Spleen (tissue), 11 donors: ENCODE measurements at regions not wholly inside any gene's neighbourhood (a gene's known extent, or its start where the extent isn't known, plus 50 kb on each side); places are given as distances from the start of the nearest gene placed in this dataset.

ENCODE experiments used
- DNase-seq: peaks from one replicate; pipeline ENCODE4 v3.0.0-alpha.2; 2020
- H3K27ac ChIP-seq, 8 donors: fragments of 200-600 bp; sonication (generic) in 7 of 8; 1 replicate in 4 of 8; 2 replicates in 4 of 8; pipeline versions ENCODE4 v1.5.0 to v1.8.0; 2016 to 2021; ENCODE audit warnings: inconsistent platforms in 4 of 8, mild to moderate bottlenecking in 4 of 8, moderate library complexity in 1 of 8
- H3K27me3 ChIP-seq, 7 donors: fragments of 200-600 bp; sonication (generic) in 6 of 7; replicated peaks in 1 of 7; 1 replicate in 4 of 7; 2 replicates in 3 of 7; pipeline versions ENCODE4 v1.5.0 to v1.8.0; 2016 to 2021; ENCODE audit warnings: inconsistent platforms in 3 of 7, mild to moderate bottlenecking in 1 of 7
- H3K36me3 ChIP-seq, 6 donors: fragments of 200-600 bp; sonication (generic) in 5 of 6; 1 replicate in 4 of 6; 2 replicates in 2 of 6; pipeline versions ENCODE4 v1.5.0 to v1.8.0; 2016 to 2021; ENCODE audit warnings: inconsistent platforms in 2 of 6
- H3K4me1 ChIP-seq, 6 donors: fragments of 200-600 bp; sonication (generic) in 5 of 6; 1 replicate in 3 of 6; 2 replicates in 3 of 6; pipeline versions ENCODE4 v1.5.0 to v1.8.0; 2016 to 2021; ENCODE audit warnings: inconsistent platforms in 3 of 6
- H3K4me3 ChIP-seq, 8 donors: fragments of 200-600 bp; sonication (generic) in 7 of 8; 1 replicate in 4 of 8; 2 replicates in 4 of 8; pipeline versions ENCODE4 v1.5.0 to v1.8.0; 2016 to 2021; ENCODE audit warnings: inconsistent platforms in 4 of 8, mild to moderate bottlenecking in 4 of 8, moderate library complexity in 2 of 8
- H3K9me3 ChIP-seq, 8 donors: fragments of 200-600 bp; sonication (generic) in 7 of 8; 1 replicate in 4 of 8; 2 replicates in 4 of 8; pipeline versions ENCODE4 v1.5.0 to v1.8.0; 2016 to 2021; ENCODE audit warnings: inconsistent platforms in 4 of 8
- CTCF ChIP-seq, 11 experiments: fragments of 200-600 bp in 7 of 11; fragments of 450-650 bp in 4 of 11; sonication (generic) in 4 of 11; IDR thresholded peaks in 8 of 11; conservative IDR thresholded peaks in 3 of 11; 1 replicate in 7 of 11; 2 replicates in 4 of 11; pipeline versions ENCODE4 v1.4.0 to v1.8.0; 2016 to 2021; ENCODE audit warnings: antibody characterized with exemption in 11 of 11, inconsistent platforms in 4 of 11, mild to moderate bottlenecking in 1 of 11
- POLR2A ChIP-seq, 3 donors: fragments of 450-650 bp; IDR thresholded peaks; one replicate each; pipeline ENCODE4 v1.5.1; 2017; ENCODE audit warnings: antibody characterized with exemption in 3 of 3, mild to moderate bottlenecking in 1 of 3
- POLR2AphosphoS5 ChIP-seq, 3 donors: sonication (generic); formaldehyde crosslinking; IDR thresholded peaks; one replicate each; pipeline ENCODE4 v1.5.1; 2017; ENCODE audit warnings: antibody characterized with exemption in 3 of 3
- WGBS, 5 donors: extraction: QIAGEN DNeasy Blood & Tissue Kit in 3 of 5; methylation state at CpG; one replicate each; pipeline versions ENCODE4 v1.1.5 to v1.1.7; 2013 to 2018; 5-methylcytosine and 5-hydroxymethylcytosine counted together
- intact Hi-C: fragments of 100-400 bp; cut with DNase I; formaldehyde crosslinking; loops from one replicate; pipeline ENCODE4 v1.15.0; 2023; ENCODE audit warnings: low total_unique reads
- donor health status: healthy with polysubstance abuse.
- donor health status: DM: no; HTN: no; CAD: no; lungs with moderate emphysema.
- donor health status: DM: no; HTN: no; CAD: no.
- donor health status: Bipolar disorder and iron deficiency.
- donor health status: healthy.
- donor health status: DM: no; HTN: no; CAD: no.
- donor health status: DM: yes; HTN: yes; CAD: no.

GRCh38 chr7:131802195-131802864, 245.9 kb upstream of the PODXL start:
- H3K27me3 ChIP-seq, result no peaks in the 10 kb centered on the region
- TF ChIP-seq CTCF (IDR thresholded peaks at IDR 0.05 in 8 of 11, conservative IDR thresholded peaks at IDR 0.05 in 3 of 11), result no peak
- no peak for TF ChIP-seq POLR2AphosphoS5 (IDR thresholded peaks at IDR 0.05)
- no peak for TF ChIP-seq POLR2A (IDR thresholded peaks at IDR 0.05)
- H3K4me3 ChIP-seq, result no peak overlapping the region
- H3K9me3 ChIP-seq, result no peaks in the 10 kb centered on the region
- H3K27ac ChIP-seq, result no peak overlapping the region
- intact Hi-C loops, result no loop called here
- WGBS, 5 donors, result 65 to 78% (median 72%) methylated on average over 8 to 9 of the region's 9 CpGs
- no peak for DNase-seq
- H3K36me3 ChIP-seq, result no peaks in the 10 kb centered on the region
- H3K4me1 ChIP-seq, result no peaks in the 10 kb centered on the region

- Histone ChIP-seq H3K36me3 (no peaks in the 10 kb centered on the region), H3K4me1 (no peaks in the 10 kb centered on the region), H3K27me3 (no peaks in the 10 kb centered on the region), H3K9me3 (no peaks in the 10 kb centered on the region), H3K27ac (no peak overlapping the region), H3K4me3 (no peak overlapping the region)
- 50 to 70% (median 68%) methylated on average over 1 of the region's 1 CpG for WGBS, 5 donors
- DNase-seq, result no peak
- TF ChIP-seq POLR2A (IDR thresholded peaks at IDR 0.05), result no peak
- no peak for TF ChIP-seq CTCF (IDR thresholded peaks at IDR 0.05 in 8 of 11, conservative IDR thresholded peaks at IDR 0.05 in 3 of 11)
- no peak for TF ChIP-seq POLR2AphosphoS5 (IDR thresholded peaks at IDR 0.05)
- intact Hi-C loops, result no loop called here
These were observed 244.1 kb upstream of the PODXL start for GRCh38 chr7:131800531-131800930.

- H3K36me3 ChIP-seq, result no peaks in the 10 kb centered on the region
- DNase-seq, result no peak
- H3K27me3 ChIP-seq, result no peaks in the 10 kb centered on the region
- H3K9me3 ChIP-seq, result no peaks in the 10 kb centered on the region
- TF ChIP-seq POLR2A (IDR thresholded peaks at IDR 0.05) (no peak), POLR2AphosphoS5 (IDR thresholded peaks at IDR 0.05) (no peak), CTCF (IDR thresholded peaks at IDR 0.05 in 8 of 11, conservative IDR thresholded peaks at IDR 0.05 in 3 of 11) (no peak)
- H3K4me3 ChIP-seq, result no peak overlapping the region
- no peak overlapping the region for H3K27ac ChIP-seq
- H3K4me1 ChIP-seq, result no peaks in the 10 kb centered on the region
- intact Hi-C loops, result no loop called here
- WGBS, 5 donors, result 67 to 78% (median 70%) methylated on average over 6 of the region's 6 CpGs
These were observed 243.6 kb upstream of the PODXL start for GRCh38 chr7:131800008-131800407.

GRCh38 chr7:131797841-131798240, 241.4 kb upstream of the PODXL start:
- Histone ChIP-seq H3K4me1 (no peaks in the 10 kb centered on the region), H3K36me3 (no peaks in the 10 kb centered on the region), H3K27ac (no peak overlapping the region), H3K27me3 (no peaks in the 10 kb centered on the region), H3K9me3 (no peaks in the 10 kb centered on the region), H3K4me3 (no peak overlapping the region)
- no peak for DNase-seq
- 70 to 81% (median 75%) methylated on average over 4 of the region's 4 CpGs for WGBS, 5 donors
- intact Hi-C loops, result no loop called here
- TF ChIP-seq POLR2AphosphoS5 (IDR thresholded peaks at IDR 0.05) (no peak), CTCF (IDR thresholded peaks at IDR 0.05 in 8 of 11, conservative IDR thresholded peaks at IDR 0.05 in 3 of 11) (no peak), POLR2A (IDR thresholded peaks at IDR 0.05) (no peak)
